G401 (cell line): ENCODE measurements at regions not wholly inside any gene's neighbourhood (a gene's known extent, or its start where the extent isn't known, plus 50 kb on each side); places are given as distances from the start of the nearest gene placed in this dataset.

Experiments
- DNase-seq: peaks from one replicate; pipeline ENCODE4 v3.0.0-alpha.2; 2015; ENCODE audit warnings: low spot score
- in situ Hi-C: cut with HindIII; loops from 2 replicates; pipeline ENCODE4 v1.10.0; 2016; ENCODE audit warnings: low sequenced_read_pairs, mixed read lengths

DNA sequence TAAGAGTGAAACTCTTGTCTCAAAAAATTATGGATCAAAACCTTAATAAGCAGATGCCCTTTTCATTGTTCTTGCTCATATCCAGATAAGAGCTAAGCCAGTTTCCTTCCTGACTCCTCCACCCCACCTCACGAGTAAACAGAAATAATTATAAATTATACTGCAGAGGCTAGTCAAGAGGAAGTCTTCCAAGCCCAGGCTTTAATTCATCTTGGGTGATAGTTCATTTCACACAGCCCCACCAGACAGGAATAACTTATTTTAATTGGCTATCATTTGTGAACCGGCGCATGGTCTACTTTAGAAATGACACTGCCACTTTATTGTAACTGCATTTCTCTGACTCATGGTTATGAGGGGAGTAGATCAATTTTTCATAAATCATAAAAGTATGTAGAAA is 102.0 kb downstream of the BTBD3 start:
- in situ Hi-C loops: no loop called here
- no peak for DNase-seq

DNA sequence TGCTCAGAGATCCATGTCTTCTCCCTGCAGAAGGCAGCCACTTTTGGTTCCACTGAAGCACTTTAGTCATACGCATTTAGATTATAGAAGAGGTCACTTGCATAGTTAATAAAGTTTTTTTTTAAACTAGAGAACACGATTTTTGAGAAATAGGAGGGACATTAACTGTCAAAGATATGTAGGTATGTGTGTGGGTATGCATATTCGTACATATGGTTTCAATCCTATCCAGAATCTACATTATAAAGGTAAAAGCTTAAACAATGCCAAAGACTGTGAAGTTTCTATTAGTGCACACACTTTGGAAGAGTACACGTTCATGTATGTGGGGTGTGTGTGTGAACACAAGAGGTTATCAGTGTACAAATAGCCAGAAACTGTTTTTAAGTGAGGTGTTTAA is 103.2 kb downstream of the BTBD3 start:
- DNase-seq: no peak
- in situ Hi-C loops: no loop called here

DNA sequence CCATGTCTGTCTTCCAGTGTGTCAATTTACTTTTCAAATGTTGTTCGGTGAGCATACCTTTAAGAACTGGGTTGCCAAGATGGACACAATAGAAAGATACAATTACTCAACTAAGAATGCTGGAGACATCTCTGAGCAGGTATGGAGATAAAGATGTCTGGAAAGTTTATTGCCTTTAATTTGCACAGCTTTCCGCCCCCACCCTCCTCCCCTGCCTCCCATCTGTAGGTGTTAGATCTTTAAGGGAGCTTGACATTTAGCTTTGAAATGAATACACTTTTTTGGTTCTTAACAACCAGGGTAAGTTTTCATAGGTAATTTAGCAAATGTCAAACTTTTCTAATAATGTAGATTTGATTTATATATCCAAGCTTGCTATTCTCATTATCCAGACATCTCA is 104.4 kb downstream of the BTBD3 start:
- in situ Hi-C loops: no loop called here
- DNase-seq: no peak

DNA sequence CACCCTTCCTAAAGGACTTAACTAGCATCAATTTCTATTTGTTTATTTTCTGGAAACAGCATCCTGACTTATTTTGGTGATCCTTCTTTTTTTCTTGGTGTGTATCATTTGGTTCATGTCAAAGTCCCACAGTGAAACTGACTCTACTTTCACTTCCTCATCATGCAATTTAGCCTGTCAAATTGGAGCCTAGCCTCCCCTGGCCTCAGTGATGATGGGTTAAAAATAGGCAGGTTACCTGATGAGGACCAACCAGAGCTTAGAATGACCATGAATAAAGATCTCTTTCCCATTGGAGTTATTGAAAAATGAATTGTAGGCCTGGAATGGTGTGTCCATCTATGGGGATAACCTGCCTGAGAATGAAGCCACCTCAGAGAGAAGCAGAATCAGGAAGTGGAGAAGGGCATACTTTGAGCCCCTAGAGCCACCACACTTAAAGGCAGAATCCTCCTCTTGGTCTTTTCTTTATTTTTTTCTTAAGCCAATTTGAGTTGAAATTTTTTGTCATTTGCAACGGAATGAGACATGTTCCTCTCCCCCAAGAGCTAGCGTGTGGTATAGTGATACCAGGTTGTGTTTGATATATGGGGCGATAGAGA is 105.6 kb downstream of the BTBD3 start:
- no peak for DNase-seq
- in situ Hi-C loops: no loop called here

DNA sequence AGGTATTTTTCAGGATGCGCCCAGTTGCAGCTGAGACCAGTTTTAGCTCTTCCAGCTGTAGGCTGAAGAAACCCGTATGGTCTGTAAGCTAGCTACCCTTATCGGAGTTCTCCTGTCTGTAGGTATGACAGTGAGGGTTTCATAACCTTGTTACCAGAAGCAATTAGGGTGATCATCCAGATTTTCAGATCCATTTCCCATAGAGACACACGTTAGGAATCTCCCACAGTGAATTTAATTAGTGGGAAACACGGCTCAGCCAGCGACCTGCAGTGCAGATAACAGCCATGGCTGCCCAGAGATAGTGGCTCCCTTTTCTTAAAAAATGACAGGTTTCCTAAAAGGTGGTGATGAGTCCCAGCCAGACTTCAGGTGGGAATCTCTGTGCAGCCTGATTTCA is 111.1 kb downstream of the BTBD3 start:
- DNase-seq: peak; percentile 50
- in situ Hi-C loops: no loop called here

- in situ Hi-C loops: no loop called here
- DNase-seq: no peak
Observed at GRCh38 chr20:12030470-12030869, 112.8 kb downstream of the BTBD3 start.

- in situ Hi-C loops: no loop called here
Observed at GRCh38 chr20:12036142-12036541, 118.4 kb downstream of the BTBD3 start.

DNA sequence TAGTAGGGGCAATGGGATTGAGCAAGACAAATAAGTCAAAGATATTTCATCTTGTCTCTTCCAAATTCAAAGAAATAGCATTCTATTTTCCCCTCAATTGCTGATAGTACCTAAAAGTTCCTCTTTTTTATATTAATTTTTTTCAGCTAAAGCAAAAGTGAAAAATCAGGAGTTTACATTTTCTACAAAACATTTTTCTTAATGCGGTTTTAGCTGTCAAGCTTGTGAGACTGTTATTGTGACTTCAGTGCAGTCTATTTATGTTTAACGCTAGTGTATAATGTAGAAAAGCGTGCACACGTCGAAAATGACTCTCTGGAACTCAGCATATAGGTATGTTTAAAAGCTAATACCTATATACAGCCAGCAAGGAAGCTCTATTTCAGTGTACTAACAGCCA is 119.8 kb downstream of the BTBD3 start:
- in situ Hi-C loops: no loop called here
- no peak for DNase-seq

More at GRCh38 chr20:12036142-12036541, 118.4 kb downstream of the BTBD3 start:
- DNase-seq: no peak

GRCh38 chr20:12040261-12040660 is 122.6 kb downstream of the BTBD3 start:
- no peak for DNase-seq
- in situ Hi-C loops: no loop called here

- in situ Hi-C loops: no loop called here
Observed at GRCh38 chr20:12044969-12045368, 127.3 kb downstream of the BTBD3 start.

GRCh38 chr20:12047838-12048432 is 130.2 kb downstream of the BTBD3 start:
- no peak for DNase-seq
- in situ Hi-C loops: no loop called here

More at GRCh38 chr20:12044969-12045368, 127.3 kb downstream of the BTBD3 start:
- DNase-seq: no peak

GRCh38 chr20:12049125-12049524 is 131.4 kb downstream of the BTBD3 start:
- DNase-seq: no peak
- in situ Hi-C loops: no loop called here

DNA sequence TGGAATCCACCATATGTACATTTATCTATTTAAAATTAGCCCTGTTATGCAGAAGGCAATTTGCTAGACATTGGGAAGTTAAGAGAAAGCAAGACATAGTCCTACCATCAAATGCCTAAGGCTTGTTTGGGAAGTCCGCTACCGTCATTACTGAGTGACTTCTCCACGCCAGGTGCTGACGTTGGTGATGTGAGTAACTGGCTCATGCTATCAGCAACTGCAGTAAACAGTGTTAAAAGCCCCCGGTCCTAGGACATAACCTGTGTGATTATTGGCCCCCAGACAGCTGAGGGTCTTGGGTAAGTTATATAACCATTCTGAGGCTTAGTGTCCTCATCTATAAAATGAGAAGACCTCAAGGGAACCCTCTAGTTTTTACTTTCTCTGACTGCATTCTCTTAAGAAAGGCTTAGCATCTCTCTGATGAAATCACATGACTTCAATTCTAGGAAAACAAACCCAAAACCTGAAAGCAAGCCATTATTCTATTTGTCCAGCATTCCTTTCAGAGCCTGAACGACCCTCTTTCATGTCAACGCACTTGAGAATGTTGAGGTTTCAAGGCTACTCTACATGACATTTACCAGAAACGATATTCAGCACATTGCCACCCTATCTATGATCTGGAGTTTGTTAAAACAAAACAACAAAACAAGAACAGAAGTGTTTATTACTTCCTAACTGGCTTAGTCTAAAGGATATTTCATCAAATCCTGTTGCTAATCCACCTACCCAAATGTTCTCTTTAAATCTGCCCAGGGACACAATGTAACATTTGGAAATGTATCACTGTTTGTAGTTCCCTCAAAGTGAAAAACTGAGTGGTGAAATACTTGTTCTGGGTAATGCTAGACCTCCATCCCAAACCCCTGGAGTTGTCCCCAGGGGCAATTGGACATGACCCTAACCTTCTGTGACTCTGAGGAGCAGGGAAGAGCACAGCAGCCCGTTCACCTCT is 133.8 kb downstream of the BTBD3 start:
- in situ Hi-C loops: no loop called here
- no peak for DNase-seq

- no peak for DNase-seq
- in situ Hi-C loops: no loop called here
Observed at GRCh38 chr20:12053353-12053752, 135.7 kb downstream of the BTBD3 start.

GRCh38 chr20:12054556-12054955 is 136.9 kb downstream of the BTBD3 start:
- in situ Hi-C loops: no loop called here
- no peak for DNase-seq

DNA sequence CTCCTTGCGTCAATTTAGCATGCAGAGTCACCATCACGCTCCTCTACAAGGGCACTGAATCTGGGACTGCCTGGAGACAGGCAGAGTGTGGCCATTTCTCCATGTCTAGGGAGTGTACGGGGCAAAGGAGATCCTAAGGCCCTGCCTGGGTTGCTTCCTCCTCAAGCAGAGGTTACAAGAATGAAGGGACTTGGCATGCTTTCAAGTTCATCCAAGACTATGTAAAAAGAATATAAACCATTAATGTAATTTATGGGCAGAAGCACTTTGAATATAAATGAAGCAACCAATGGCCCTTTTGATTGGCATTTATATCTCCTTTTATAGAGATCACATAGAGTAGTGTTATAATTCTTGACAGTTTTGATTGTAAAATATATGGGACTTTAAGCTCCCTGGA is 137.5 kb downstream of the BTBD3 start:
- in situ Hi-C loops: no loop called here
- DNase-seq: no peak

DNA sequence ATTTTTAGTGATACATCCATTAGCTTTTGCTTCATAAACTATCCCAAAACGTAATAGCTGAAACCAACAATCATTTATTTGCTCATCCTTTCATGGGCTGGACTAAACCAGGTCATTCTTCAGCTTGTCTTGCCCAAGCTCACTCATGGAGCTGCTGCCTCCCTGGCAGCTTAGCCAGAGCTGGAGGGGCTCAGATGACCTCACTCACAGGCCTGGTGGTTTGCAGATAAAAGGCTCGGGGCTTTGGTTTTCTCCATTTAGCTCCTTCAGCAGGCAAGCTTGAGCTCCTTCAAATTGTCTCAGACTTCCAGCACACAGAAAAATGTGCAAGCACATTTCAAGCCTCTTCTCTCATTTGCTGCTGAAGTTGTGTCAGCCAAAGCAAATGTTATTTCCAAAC is 139.1 kb downstream of the BTBD3 start:
- in situ Hi-C loops: no loop called here
- no peak for DNase-seq

GRCh38 chr20:12057778-12058177 is 140.1 kb downstream of the BTBD3 start:
- DNase-seq: peak; percentile 54
- in situ Hi-C loops: no loop called here

GRCh38 chr20:12058216-12058615 is 140.5 kb downstream of the BTBD3 start:
- no peak for DNase-seq

DNA sequence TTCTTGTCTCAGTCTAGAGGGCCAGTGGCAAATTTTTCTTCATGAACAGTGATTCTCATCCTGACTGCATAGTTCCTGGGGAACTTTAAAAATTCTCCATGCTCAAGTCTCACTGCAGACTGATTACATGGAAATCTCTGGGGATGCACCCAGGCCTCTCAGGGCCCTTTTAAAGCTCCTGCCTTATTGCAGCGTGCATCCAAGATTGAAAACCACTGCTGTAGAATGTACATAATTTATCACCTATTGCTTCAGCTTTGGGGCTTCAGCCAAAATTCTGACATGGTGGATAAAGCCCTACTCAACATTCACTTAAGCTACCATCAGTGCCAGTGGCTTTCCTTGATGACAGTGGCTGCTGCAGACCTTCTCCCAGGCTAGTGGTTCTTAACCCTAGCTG is 143.8 kb downstream of the BTBD3 start:
- in situ Hi-C loops: no loop called here
- no peak for DNase-seq

More at GRCh38 chr20:12058216-12058615, 140.5 kb downstream of the BTBD3 start:
- in situ Hi-C loops: no loop called here
